ENCODE measurements at regions not wholly inside any gene's neighbourhood (a gene's known extent, or its start where the extent isn't known, plus 50 kb on each side); places are given as distances from the start of the nearest gene placed in this dataset.
"Not testable (repeated sequence)": the region's sequence is repeated elsewhere in the genome, so short reads cannot be mapped to it uniquely, and the experiment has no call there.

DNA sequence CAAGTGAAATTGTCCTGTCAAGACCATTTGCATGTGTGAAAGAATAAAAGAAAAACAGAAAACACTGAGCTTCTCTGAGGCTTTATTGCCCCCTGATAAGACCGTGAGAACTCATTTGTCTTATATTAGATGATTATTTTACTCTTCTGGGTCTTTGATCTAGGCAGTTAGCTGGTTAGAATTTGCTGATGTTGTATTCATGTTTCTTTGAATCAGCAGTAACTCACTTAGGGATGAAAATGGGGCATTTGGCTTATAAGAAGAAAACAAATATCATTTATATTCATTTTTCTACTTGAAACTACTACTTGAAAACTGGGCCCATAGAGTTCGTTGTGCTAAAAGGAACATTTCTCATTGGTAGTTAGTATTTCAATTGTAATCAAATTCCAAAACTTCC is 93.1 kb upstream of the RBFOX1 start:
- no peak overlapping the region for H3K27ac Mint-ChIP-seq
- peaks cover 0 to 43% (median 7%) of the 10 kb centered on the region in 7 donors for H3K9me3 Mint-ChIP-seq
- H3K4me3 Mint-ChIP-seq = no peak overlapping the region
- ATAC-seq (ENCODE audit: low read depth in 2 of 2) (no peak), DNase-seq (no peak)
- Histone ChIP-seq H3K4me1 (ENCODE audit: control insufficient read depth, insufficient read depth, low read length, poor library complexity, severe bottlenecking) (no peaks in the 10 kb centered on the region), H3K36me3 (ENCODE audit: control insufficient read depth, insufficient read depth, low read length) (no peaks in the 10 kb centered on the region), H3K9me3 (ENCODE audit: control insufficient read depth in 2 of 2, low read length in 2 of 2) (no peaks in the 10 kb centered on the region), H3K27ac (ENCODE audit: insufficient read depth, low read length, poor library complexity, severe bottlenecking) (no peak overlapping the region), H3K27me3 (ENCODE audit: control insufficient read depth, insufficient read depth, low read length) (no peaks in the 10 kb centered on the region), H3K4me3 (ENCODE audit: low read depth, low read length) (no peak overlapping the region)
- no peaks in the 10 kb centered on the region for H3K36me3 Mint-ChIP-seq
- H3K27me3 Mint-ChIP-seq = no peaks in the 10 kb centered on the region
- H3K4me1 Mint-ChIP-seq = no peaks in the 10 kb centered on the region

DNA sequence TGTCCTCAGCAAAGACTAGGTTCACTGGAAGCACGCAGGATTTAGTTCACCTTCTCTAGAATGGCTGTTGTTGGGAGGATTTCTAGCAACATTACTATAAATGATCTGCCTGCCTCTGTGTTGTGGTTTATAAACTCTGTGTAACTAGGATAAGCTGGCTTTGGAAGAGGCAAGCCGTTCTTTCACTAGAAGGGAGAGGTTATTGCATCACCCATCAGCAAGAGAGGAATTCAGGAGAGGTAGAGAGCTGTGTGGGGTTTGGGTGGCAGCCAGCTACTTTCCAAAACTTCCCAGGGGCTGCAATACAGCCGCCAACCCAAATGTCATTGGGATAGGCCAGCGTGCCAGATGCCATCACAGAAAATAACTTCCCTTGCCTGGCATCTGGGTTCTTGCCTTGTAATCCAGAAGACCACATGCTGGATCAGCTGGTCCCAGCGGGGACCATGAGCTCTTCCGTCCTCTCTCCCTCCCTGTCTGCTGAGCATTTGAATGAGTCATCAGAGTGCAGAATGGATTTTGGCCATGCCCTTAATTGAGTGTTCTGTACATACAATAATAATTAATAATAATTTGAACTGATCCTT is 95.7 kb upstream of the RBFOX1 start:
- ATAC-seq (ENCODE audit: low read depth in 2 of 2) = no peak
- H3K9me3 ChIP-seq (ENCODE audit: control insufficient read depth in 2 of 2, low read length in 2 of 2) = peaks cover 0 to 4% of the 10 kb centered on the region in 2 experiments
- Mint-ChIP-seq H3K36me3 (no peaks in the 10 kb centered on the region), H3K9me3 (peaks cover 1 to 34% (median 7%) of the 10 kb centered on the region in 7 donors), H3K27me3 (no peaks in the 10 kb centered on the region), H3K4me3 (no peak overlapping the region), H3K27ac (no peak overlapping the region), H3K4me1 (no peaks in the 10 kb centered on the region)
- no peaks in the 10 kb centered on the region for H3K36me3 ChIP-seq (ENCODE audit: control insufficient read depth, insufficient read depth, low read length)
- H3K27me3 ChIP-seq (ENCODE audit: control insufficient read depth, insufficient read depth, low read length) = no peaks in the 10 kb centered on the region
- no peak overlapping the region for H3K27ac ChIP-seq (ENCODE audit: insufficient read depth, low read length, poor library complexity, severe bottlenecking)
- DNase-seq = no peak
- no peaks in the 10 kb centered on the region for H3K4me1 ChIP-seq (ENCODE audit: control insufficient read depth, insufficient read depth, low read length, poor library complexity, severe bottlenecking)
- no peak overlapping the region for H3K4me3 ChIP-seq (ENCODE audit: low read depth, low read length)

GRCh38 chr16:7233975-7234374 is 98.7 kb upstream of the RBFOX1 start:
- ATAC-seq (ENCODE audit: low read depth in 2 of 2) (no peak), DNase-seq (no peak)
- Histone ChIP-seq H3K27ac (ENCODE audit: insufficient read depth, low read length, poor library complexity, severe bottlenecking) (no peak overlapping the region), H3K36me3 (ENCODE audit: control insufficient read depth, insufficient read depth, low read length) (no peaks in the 10 kb centered on the region), H3K4me3 (ENCODE audit: low read depth, low read length) (no peak overlapping the region), H3K9me3 (ENCODE audit: control insufficient read depth in 2 of 2, low read length in 2 of 2) (peaks cover 0 to 4% of the 10 kb centered on the region in 2 experiments), H3K27me3 (ENCODE audit: control insufficient read depth, insufficient read depth, low read length) (no peaks in the 10 kb centered on the region), H3K4me1 (ENCODE audit: control insufficient read depth, insufficient read depth, low read length, poor library complexity, severe bottlenecking) (no peaks in the 10 kb centered on the region)
- Mint-ChIP-seq H3K4me3 (no peak overlapping the region), H3K9me3 (peaks cover 3 to 28% (median 7%) of the 10 kb centered on the region in 7 donors), H3K27me3 (no peaks in the 10 kb centered on the region), H3K4me1 (no peaks in the 10 kb centered on the region), H3K36me3 (no peaks in the 10 kb centered on the region), H3K27ac (no peak overlapping the region)

GRCh38 chr16:7231762-7232161 is 100.9 kb upstream of the RBFOX1 start:
- Histone ChIP-seq H3K27me3 (ENCODE audit: control insufficient read depth, insufficient read depth, low read length) (no peaks in the 10 kb centered on the region), H3K4me3 (ENCODE audit: low read depth, low read length) (no peak overlapping the region), H3K27ac (ENCODE audit: insufficient read depth, low read length, poor library complexity, severe bottlenecking) (no peak overlapping the region), H3K4me1 (ENCODE audit: control insufficient read depth, insufficient read depth, low read length, poor library complexity, severe bottlenecking) (no peaks in the 10 kb centered on the region), H3K36me3 (ENCODE audit: control insufficient read depth, insufficient read depth, low read length) (no peaks in the 10 kb centered on the region), H3K9me3 (ENCODE audit: control insufficient read depth in 2 of 2, low read length in 2 of 2) (peaks cover 0 to 12% of the 10 kb centered on the region in 2 experiments)
- H3K27ac Mint-ChIP-seq = no peak overlapping the region
- no peaks in the 10 kb centered on the region for H3K36me3 Mint-ChIP-seq
- DNase-seq = no peak
- no peak overlapping the region for H3K4me3 Mint-ChIP-seq
- peaks cover 3 to 32% (median 13%) of the 10 kb centered on the region in 7 donors for H3K9me3 Mint-ChIP-seq
- H3K4me1 Mint-ChIP-seq = no peaks in the 10 kb centered on the region
- no peak for ATAC-seq (ENCODE audit: low read depth in 2 of 2)
- no peaks in the 10 kb centered on the region for H3K27me3 Mint-ChIP-seq

DNA sequence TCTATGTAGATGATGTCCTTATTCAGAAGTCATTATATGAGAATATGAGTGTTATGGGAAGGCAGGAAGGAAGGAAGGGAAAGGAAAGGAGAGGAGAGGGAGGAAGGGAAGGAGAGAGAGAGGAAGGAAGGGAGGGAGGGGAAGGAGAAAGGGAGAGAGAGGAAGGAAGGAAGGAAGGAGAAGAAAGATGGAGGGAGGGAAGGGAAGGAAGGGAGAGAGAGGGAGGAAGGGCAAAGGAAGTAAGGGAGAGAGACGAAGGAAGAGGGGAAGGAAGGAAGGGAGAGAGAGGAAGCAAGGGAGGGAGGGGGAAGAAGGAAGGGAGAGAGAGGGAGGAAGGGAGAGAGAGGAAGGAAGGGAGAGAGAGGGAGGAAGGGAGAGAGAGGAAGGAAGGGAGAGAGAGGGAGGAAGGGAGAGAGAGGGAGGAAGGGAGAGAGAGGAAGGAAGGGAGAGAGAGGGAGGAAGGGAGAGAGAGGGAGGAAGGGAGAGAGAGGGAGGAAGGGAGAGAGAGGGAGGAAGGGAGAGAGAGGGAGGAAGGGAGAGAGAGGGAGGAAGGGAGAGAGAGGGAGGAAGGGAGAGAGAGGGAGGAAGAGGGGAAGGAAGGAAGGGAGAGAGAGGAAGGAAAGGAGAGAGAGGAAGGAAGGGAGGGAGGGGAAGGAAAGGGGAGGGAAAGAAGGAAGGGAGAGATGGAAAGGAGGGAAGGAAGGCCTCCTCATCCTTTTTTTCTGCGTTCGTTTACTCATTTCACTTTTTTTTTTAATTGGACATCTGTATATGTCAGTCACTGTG is 103.0 kb upstream of the RBFOX1 start:
- not testable (repeated sequence) for H3K36me3 ChIP-seq (ENCODE audit: control insufficient read depth, insufficient read depth, low read length); H3K4me1 ChIP-seq (ENCODE audit: control insufficient read depth, insufficient read depth, low read length, poor library complexity, severe bottlenecking); H3K27ac Mint-ChIP-seq; H3K36me3 Mint-ChIP-seq; H3K4me3 ChIP-seq (ENCODE audit: low read depth, low read length); H3K27ac ChIP-seq (ENCODE audit: insufficient read depth, low read length, poor library complexity, severe bottlenecking); H3K27me3 ChIP-seq (ENCODE audit: control insufficient read depth, insufficient read depth, low read length); H3K4me1 Mint-ChIP-seq; H3K4me3 Mint-ChIP-seq; H3K27me3 Mint-ChIP-seq; ATAC-seq (ENCODE audit: low read depth in 2 of 2); DNase-seq
- peaks cover 0 to 19% of the 10 kb centered on the region in 2 experiments for H3K9me3 ChIP-seq (ENCODE audit: control insufficient read depth in 2 of 2, low read length in 2 of 2)
- H3K9me3 Mint-ChIP-seq = peaks cover 2 to 30% (median 11%) of the 10 kb centered on the region in 7 donors

DNA sequence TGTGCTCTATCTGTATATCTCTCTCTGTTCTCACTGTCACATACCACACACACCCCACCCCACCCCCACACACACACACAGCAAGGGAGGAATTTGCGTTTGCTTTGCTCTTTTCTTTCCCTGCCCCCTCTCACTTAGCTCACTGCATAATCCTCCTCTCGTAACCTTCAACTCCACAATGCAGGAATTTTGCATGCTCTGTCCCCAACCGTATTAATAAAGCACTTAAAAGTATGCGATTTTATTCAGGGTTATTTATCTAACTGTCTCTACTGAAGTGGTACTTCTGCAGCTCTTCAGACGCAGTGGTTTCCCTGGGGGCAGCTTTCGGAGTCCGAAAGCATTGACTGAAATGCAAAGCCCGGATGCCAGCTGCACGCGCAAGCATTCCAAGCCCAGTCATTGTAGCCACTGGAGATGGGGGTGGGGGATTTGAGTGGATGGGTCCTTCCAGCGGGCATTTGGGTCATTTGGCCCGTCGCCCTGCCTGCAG is 105.4 kb upstream of the RBFOX1 start:
- no peaks in the 10 kb centered on the region for H3K4me1 Mint-ChIP-seq
- H3K36me3 Mint-ChIP-seq = no peaks in the 10 kb centered on the region
- H3K4me3 Mint-ChIP-seq = no peak overlapping the region
- Histone ChIP-seq H3K4me1 (ENCODE audit: control insufficient read depth, insufficient read depth, low read length, poor library complexity, severe bottlenecking) (no peaks in the 10 kb centered on the region), H3K9me3 (ENCODE audit: control insufficient read depth in 2 of 2, low read length in 2 of 2) (peaks cover 0 to 18% of the 10 kb centered on the region in 2 experiments), H3K4me3 (ENCODE audit: low read depth, low read length) (no peak overlapping the region), H3K36me3 (ENCODE audit: control insufficient read depth, insufficient read depth, low read length) (no peaks in the 10 kb centered on the region), H3K27me3 (ENCODE audit: control insufficient read depth, insufficient read depth, low read length) (no peaks in the 10 kb centered on the region), H3K27ac (ENCODE audit: insufficient read depth, low read length, poor library complexity, severe bottlenecking) (no peak overlapping the region)
- no peaks in the 10 kb centered on the region for H3K27me3 Mint-ChIP-seq
- no peak overlapping the region for H3K27ac Mint-ChIP-seq
- ATAC-seq (ENCODE audit: low read depth in 2 of 2) (no peak), DNase-seq (no peak)
- H3K9me3 Mint-ChIP-seq = peaks cover 0 to 23% (median 10%) of the 10 kb centered on the region in 7 donors

DNA sequence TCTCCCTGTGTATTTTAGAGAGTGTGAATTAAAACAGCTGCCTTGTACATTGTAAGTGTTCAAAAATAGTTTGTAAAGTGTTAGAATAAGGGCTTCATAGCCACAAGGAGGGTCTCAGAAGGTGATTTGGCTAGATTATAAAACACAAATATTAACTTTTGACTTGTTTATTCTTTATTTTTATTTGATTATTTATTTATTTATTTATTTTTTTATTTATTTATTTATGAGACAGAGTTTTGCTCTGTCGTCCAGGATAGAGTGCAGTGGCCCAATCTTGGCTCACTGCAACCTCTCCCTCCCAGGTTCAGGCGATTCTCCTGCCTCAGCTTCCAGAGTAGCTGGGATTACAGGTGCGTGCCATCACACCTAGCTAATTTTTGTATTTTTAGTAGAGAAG is 111.5 kb upstream of the RBFOX1 start:
- H3K4me3 Mint-ChIP-seq = no peak overlapping the region
- H3K4me1 Mint-ChIP-seq = no peaks in the 10 kb centered on the region
- H3K27ac Mint-ChIP-seq = no peak overlapping the region
- Histone ChIP-seq H3K36me3 (ENCODE audit: control insufficient read depth, insufficient read depth, low read length) (no peaks in the 10 kb centered on the region), H3K27ac (ENCODE audit: insufficient read depth, low read length, poor library complexity, severe bottlenecking) (no peak overlapping the region), H3K4me1 (ENCODE audit: control insufficient read depth, insufficient read depth, low read length, poor library complexity, severe bottlenecking) (no peaks in the 10 kb centered on the region), H3K27me3 (ENCODE audit: control insufficient read depth, insufficient read depth, low read length) (no peaks in the 10 kb centered on the region), H3K9me3 (ENCODE audit: control insufficient read depth in 2 of 2, low read length in 2 of 2) (peaks cover 2 to 15% of the 10 kb centered on the region in 2 experiments), H3K4me3 (ENCODE audit: low read depth, low read length) (no peak overlapping the region)
- H3K9me3 Mint-ChIP-seq = peaks cover 0 to 12% (median 7%) of the 10 kb centered on the region in 7 donors
- DNase-seq = no peak
- no peaks in the 10 kb centered on the region for H3K36me3 Mint-ChIP-seq
- no peak for ATAC-seq (ENCODE audit: low read depth in 2 of 2)
- peaks cover 4% of the 10 kb centered on the region for H3K27me3 Mint-ChIP-seq
